ENCODE measurements at regions not wholly inside any gene's neighbourhood (a gene's known extent, or its start where the extent isn't known, plus 50 kb on each side); places are given as distances from the start of the nearest gene placed in this dataset.
A peak's percentile ranks its signal among the peaks of the same experiment; 100 is the strongest.

GRCh38 chr6:145557474-145557873, 177.8 kb downstream of the EPM2A start:
- DNase-seq = no peak
- TF ChIP-seq POLR2AphosphoS5 (IDR thresholded peaks at IDR 0.05) = no peak
- TF ChIP-seq POLR2A (IDR thresholded peaks at IDR 0.05) = no peak
- TF ChIP-seq EP300 (IDR thresholded peaks at IDR 0.05) = no peak
- TF ChIP-seq CTCF (IDR thresholded peaks at IDR 0.05) = no peak
- no peak for ATAC-seq (ENCODE audit: low FRiP score in 2 of 2)
- no peaks in the 10 kb centered on the region for H3K36me3 ChIP-seq
- no peak overlapping the region for H3K27ac ChIP-seq
- no peaks in the 10 kb centered on the region for H3K9me3 ChIP-seq
- H3K27me3 ChIP-seq = no peaks in the 10 kb centered on the region
- no peak overlapping the region for H3K4me3 ChIP-seq
- H3K4me1 ChIP-seq = peaks cover 0 to 4% (median 0%) of the 10 kb centered on the region in 4 donors

- Histone ChIP-seq H3K4me3 (no peak overlapping the region), H3K4me1 (peaks cover 0 to 4% (median 0%) of the 10 kb centered on the region in 4 donors), H3K27me3 (no peaks in the 10 kb centered on the region), H3K27ac (no peak overlapping the region), H3K9me3 (no peaks in the 10 kb centered on the region), H3K36me3 (no peaks in the 10 kb centered on the region)
- WGBS, 2 donors = 45 to 52% methylated on average over 1 of the region's 1 CpG
- ATAC-seq (ENCODE audit: low FRiP score in 2 of 2) (no peak), DNase-seq (no peak)
- no peak for TF ChIP-seq CTCF (IDR thresholded peaks at IDR 0.05)
- no peak for TF ChIP-seq POLR2AphosphoS5 (IDR thresholded peaks at IDR 0.05)
- no peak for TF ChIP-seq EP300 (IDR thresholded peaks at IDR 0.05)
- TF ChIP-seq POLR2A (IDR thresholded peaks at IDR 0.05) = no peak
These were observed 175.5 kb downstream of the EPM2A start for GRCh38 chr6:145559836-145560235.

GRCh38 chr6:145561095-145562072, 173.9 kb downstream of the EPM2A start:
- TF ChIP-seq CTCF (IDR thresholded peaks at IDR 0.05) = no peak
- TF ChIP-seq POLR2A (IDR thresholded peaks at IDR 0.05) = no peak
- TF ChIP-seq EP300 (IDR thresholded peaks at IDR 0.05) = no peak
- no peak for TF ChIP-seq POLR2AphosphoS5 (IDR thresholded peaks at IDR 0.05)

GRCh38 chr6:145562771-145563615, 172.3 kb downstream of the EPM2A start:
- H3K36me3 ChIP-seq = no peaks in the 10 kb centered on the region
- no peaks in the 10 kb centered on the region for H3K27me3 ChIP-seq
- 56 to 59% methylated on average over 10 of the region's 10 CpGs for WGBS, 2 donors
- no peaks in the 10 kb centered on the region for H3K4me1 ChIP-seq
- ATAC-seq (ENCODE audit: low FRiP score in 2 of 2) (peak; percentile 53 to 76), DNase-seq (peak in 1 of 2 donors; percentile 38)
- no peak overlapping the region for H3K4me3 ChIP-seq
- TF ChIP-seq EP300 (IDR thresholded peaks at IDR 0.05) (no peak), POLR2AphosphoS5 (IDR thresholded peaks at IDR 0.05) (no peak), CTCF (IDR thresholded peaks at IDR 0.05) (no peak), POLR2A (IDR thresholded peaks at IDR 0.05) (no peak)
- no peak overlapping the region for H3K27ac ChIP-seq
- H3K9me3 ChIP-seq = no peaks in the 10 kb centered on the region

More at GRCh38 chr6:145561095-145562072, 173.9 kb downstream of the EPM2A start:
- H3K4me3 ChIP-seq = no peak overlapping the region
- no peaks in the 10 kb centered on the region for H3K27me3 ChIP-seq
- H3K4me1 ChIP-seq = peaks cover 0 to under 1% (median 0%) of the 10 kb centered on the region in 4 donors
- ATAC-seq (ENCODE audit: low FRiP score in 2 of 2) (no peak), DNase-seq (no peak)
- H3K36me3 ChIP-seq = no peaks in the 10 kb centered on the region
- H3K27ac ChIP-seq = no peak overlapping the region
- 79 to 80% methylated on average over 7 of the region's 7 CpGs for WGBS, 2 donors
- H3K9me3 ChIP-seq = no peaks in the 10 kb centered on the region

Data from upper lobe of left lung (tissue), 6 donors.